Cardiac fibroblast (primary cell): ENCODE measurements at regions not wholly inside any gene's neighbourhood (a gene's known extent, or its start where the extent isn't known, plus 50 kb on each side); places are given as distances from the start of the nearest gene placed in this dataset.
"Not testable (repeated sequence)": the region's sequence is repeated elsewhere in the genome, so short reads cannot be mapped to it uniquely, and the experiment has no call there.

Experiments
- DNase-seq, 2 donors: peaks; one replicate each; pipeline versions ENCODE4 v3.0.0 to v3.0.0-alpha.2; 2010; ENCODE audit warnings: low read depth in 2 of 2
- H3K4me3 ChIP-seq, 2 donors: replicated peaks in 1 of 2; 1 replicate in 1 of 2; 2 replicates in 1 of 2; pipeline ENCODE4 v1.5.1; 2011; ENCODE audit warnings: low read depth in 2 of 2, low read length in 2 of 2, mild to moderate bottlenecking in 2 of 2, moderate library complexity in 1 of 2
- CTCF ChIP-seq: IDR thresholded peaks from one replicate; pipeline ENCODE4 v1.5.1; 2011; ENCODE audit warnings: low read depth, mild to moderate bottlenecking, low read length, inconsistent platforms

- no peak for DNase-seq
- no peak for TF ChIP-seq CTCF
- H3K4me3 ChIP-seq: no peak overlapping the region
Measured at GRCh38 chr21:14677013-14677412, 130.9 kb upstream of the SAMSN1 start.

GRCh38 chr21:14675774-14676530 lies 129.8 kb upstream of the SAMSN1 start:
- no peak for DNase-seq
- no peak for TF ChIP-seq CTCF
- no peak overlapping the region for H3K4me3 ChIP-seq

GRCh38 chr21:14673649-14674048 lies 127.5 kb upstream of the SAMSN1 start:
- no peak overlapping the region for H3K4me3 ChIP-seq
- no peak for DNase-seq

GRCh38 chr21:14672466-14672865 lies 126.4 kb upstream of the SAMSN1 start:
- no peak for TF ChIP-seq CTCF
- DNase-seq: no peak

More at GRCh38 chr21:14673649-14674048, 127.5 kb upstream of the SAMSN1 start:
- no peak for TF ChIP-seq CTCF

GRCh38 chr21:14670409-14670808 lies 124.3 kb upstream of the SAMSN1 start:
- DNase-seq: no peak
- no peak for TF ChIP-seq CTCF
- H3K4me3 ChIP-seq: no peak overlapping the region

More at GRCh38 chr21:14672466-14672865, 126.4 kb upstream of the SAMSN1 start:
- H3K4me3 ChIP-seq: no peak overlapping the region

GRCh38 chr21:14669092-14669491 lies 123.0 kb upstream of the SAMSN1 start:
- not testable (repeated sequence) for H3K4me3 ChIP-seq

GRCh38 chr21:14657241-14658008 lies 111.3 kb upstream of the SAMSN1 start:
- no peak overlapping the region for H3K4me3 ChIP-seq
- DNase-seq: no peak
- no peak for TF ChIP-seq CTCF

More at GRCh38 chr21:14669092-14669491, 123.0 kb upstream of the SAMSN1 start:
- not testable (repeated sequence) for DNase-seq
